ENCODE measurements at regions not wholly inside any gene's neighbourhood (a gene's known extent, or its start where the extent isn't known, plus 50 kb on each side); places are given as distances from the start of the nearest gene placed in this dataset.

GRCh38 chr13:30151388-30151787, 156.0 kb downstream of the KATNAL1 start:
- no peak for DNase-seq

GRCh38 chr13:30149248-30149647, 158.1 kb downstream of the KATNAL1 start:
- DNase-seq = no peak

- no peak for DNase-seq
These were observed 158.6 kb downstream of the KATNAL1 start for GRCh38 chr13:30148786-30149185.

GRCh38 chr13:30148171-30148754, 159.1 kb downstream of the KATNAL1 start:
- no peak for DNase-seq

- no peak for DNase-seq
These were observed 159.9 kb downstream of the KATNAL1 start for GRCh38 chr13:30147421-30147820.

GRCh38 chr13:30147015-30147414, 160.3 kb downstream of the KATNAL1 start:
- no peak for DNase-seq

GRCh38 chr13:30145709-30146367, 161.5 kb downstream of the KATNAL1 start:
- DNase-seq = no peak

GRCh38 chr13:30143666-30144400, 163.5 kb downstream of the KATNAL1 start:
- DNase-seq = no peak

GRCh38 chr13:30142486-30143211, 164.7 kb downstream of the KATNAL1 start:
- no peak for DNase-seq

GRCh38 chr13:30141775-30142485, 165.4 kb downstream of the KATNAL1 start:
- DNase-seq = no peak

- DNase-seq = no peak
These were observed 166.4 kb downstream of the KATNAL1 start for GRCh38 chr13:30140973-30141372.

- DNase-seq = no peak
These were observed 168.8 kb downstream of the KATNAL1 start for GRCh38 chr13:30138511-30138910.

GRCh38 chr13:30135868-30136267, 171.5 kb downstream of the KATNAL1 start:
- DNase-seq = no peak

GRCh38 chr13:30135351-30135750, 172.0 kb downstream of the KATNAL1 start:
- DNase-seq = no peak

GRCh38 chr13:30134578-30134977, 172.8 kb downstream of the KATNAL1 start:
- DNase-seq = no peak

- DNase-seq = no peak
These were observed 173.4 kb downstream of the KATNAL1 start for GRCh38 chr13:30133996-30134395.

GRCh38 chr13:30133554-30133912, 173.8 kb downstream of the KATNAL1 start:
- no peak for DNase-seq

GRCh38 chr13:30132623-30133553, 174.5 kb downstream of the KATNAL1 start:
- peak; percentile 76 to 89 for DNase-seq

GRCh38 chr13:30129411-30129810, 177.9 kb downstream of the KATNAL1 start:
- DNase-seq = no peak

GRCh38 chr13:30128591-30128990, 178.8 kb downstream of the KATNAL1 start:
- no peak for DNase-seq

- no peak for DNase-seq
These were observed 179.3 kb downstream of the KATNAL1 start for GRCh38 chr13:30128095-30128494.

Data from bone marrow (tissue), 2 donors.